Pancreas (tissue), 10 donors: ENCODE measurements at regions not wholly inside any gene's neighbourhood (a gene's known extent, or its start where the extent isn't known, plus 50 kb on each side); places are given as distances from the start of the nearest gene placed in this dataset.

ENCODE experiments used
- ATAC-seq, 4 donors: fragments of 200-7000 bp; cut with Tn5 transposase; one replicate each; pipeline versions ENCODE4 v1.8.0 to v1.9.1; 2020; ENCODE audit warnings: mild to moderate bottlenecking in 4 of 4, moderate library complexity in 4 of 4
- DNase-seq, 6 donors: peaks; one replicate each; pipeline ENCODE4 v3.0.0-alpha.2; 2020
- FAIRE-seq: peaks from 2 replicates; lab custom pipeline; 2012; peaks lifted over from hg19 to GRCh38; lab: Jason Lieb, UNC
- H3K27ac ChIP-seq, 4 donors: fragments of 200-600 bp; sonication (generic); 1 replicate in 3 of 4; 2 replicates in 1 of 4; pipeline versions ENCODE4 v1.5.0 to v1.8.0; 2020
- H3K27me3 ChIP-seq, 4 donors: fragments of 200-600 bp; one replicate each; pipeline ENCODE4 v1.8.0; 2021
- H3K36me3 ChIP-seq, 3 donors: fragments of 200-600 bp; sonication (generic) in 1 of 3; one replicate each; pipeline versions ENCODE4 v1.5.0 to v1.8.0; 2020 to 2021
- H3K4me1 ChIP-seq, 3 donors: fragments of 200-600 bp; one replicate each; pipeline ENCODE4 v1.8.0; 2021
- H3K4me3 ChIP-seq, 4 donors: fragments of 200-600 bp; sonication (generic) in 2 of 4; one replicate each; pipeline versions ENCODE4 v1.5.0 to v1.8.0; 2020 to 2021
- H3K9me3 ChIP-seq, 4 donors: fragments of 200-600 bp; one replicate each; pipeline ENCODE4 v1.8.0; 2021
- CTCF ChIP-seq, 4 donors: fragments of 200-600 bp; sonication (generic) in 3 of 4; IDR thresholded peaks; one replicate each; pipeline versions ENCODE4 v1.5.0 to v1.8.0; 2021; ENCODE audit warnings: antibody characterized with exemption in 4 of 4
- WGBS, 2 donors: extraction: QIAGEN DNeasy Blood & Tissue Kit; methylation state at CpG; one replicate each; pipeline ENCODE4 v1.1.7; 2013; 5-methylcytosine and 5-hydroxymethylcytosine counted together
- intact Hi-C, 3 donors: fragments of 100-400 bp; cut with DNase I; formaldehyde crosslinking; loops; one replicate each; pipeline versions ENCODE4 v1.11.1 to v1.14.2; 2022
- donor health status: healthy with polysubstance abuse.
- donor health status: DM: no; HTN: no; CAD: no; lungs with moderate emphysema.
- donor health status: DM: no; HTN: no; CAD: no.
- donor health status: control.
- donor health status: control.
- donor health status: Bipolar disorder and iron deficiency.
- donor health status: DM: yes; HTN: yes; CAD: no.
- donor health status: DM: no; HTN: no; CAD: no.
- donor health status: DM: no; HTN: no; CAD: no.
- donor health status: DM: yes; HTN: yes; CAD: no.

GRCh38 chr1:23613191-23614031 is 54.1 kb upstream of the ID3 start:
- FAIRE-seq (no peak), DNase-seq (no peak), ATAC-seq (no peak)
- Histone ChIP-seq H3K9me3 (no peaks in the 10 kb centered on the region), H3K36me3 (no peaks in the 10 kb centered on the region), H3K27me3 (no peaks in the 10 kb centered on the region), H3K4me3 (no peak overlapping the region), H3K27ac (no peak overlapping the region), H3K4me1 (no peaks in the 10 kb centered on the region)
- no peak for TF ChIP-seq CTCF (IDR thresholded peaks at IDR 0.05)
- intact Hi-C loops: no loop called here
- 73 to 79% methylated on average over 12 of the region's 12 CpGs for WGBS, 2 donors

GRCh38 chr1:23611601-23612327 is 52.5 kb upstream of the ID3 start:
- no peak overlapping the region for H3K27ac ChIP-seq
- H3K4me3 ChIP-seq: no peak overlapping the region
- ATAC-seq (peak in 3 of 4 donors; percentile 41 to 78 (median 48)), FAIRE-seq (no peak), DNase-seq (peak in 1 of 6 donors; percentile 26)
- intact Hi-C loops: no loop called here
- TF ChIP-seq CTCF (IDR thresholded peaks at IDR 0.05): no peak
- no peaks in the 10 kb centered on the region for H3K9me3 ChIP-seq
- no peaks in the 10 kb centered on the region for H3K36me3 ChIP-seq
- H3K4me1 ChIP-seq: no peaks in the 10 kb centered on the region
- 48 to 60% methylated on average over 4 of the region's 4 CpGs for WGBS, 2 donors
- no peaks in the 10 kb centered on the region for H3K27me3 ChIP-seq

- intact Hi-C loops: no loop called here
- TF ChIP-seq CTCF (IDR thresholded peaks at IDR 0.05): no peak
- DNase-seq (no peak), FAIRE-seq (no peak), ATAC-seq (no peak)
- Histone ChIP-seq H3K9me3 (no peaks in the 10 kb centered on the region), H3K27me3 (no peaks in the 10 kb centered on the region), H3K4me1 (no peaks in the 10 kb centered on the region), H3K36me3 (no peaks in the 10 kb centered on the region), H3K27ac (no peak overlapping the region), H3K4me3 (no peak overlapping the region)
- 63 to 89% methylated on average over 1 of the region's 1 CpG for WGBS, 2 donors
These were observed 51.4 kb upstream of the ID3 start for GRCh38 chr1:23610677-23611076.

- TF ChIP-seq CTCF (IDR thresholded peaks at IDR 0.05): no peak
- WGBS, 2 donors: 99% methylated on average over 5 of the region's 5 CpGs
- no peak overlapping the region for H3K27ac ChIP-seq
- no peaks in the 10 kb centered on the region for H3K4me1 ChIP-seq
- intact Hi-C loops: no loop called here
- ATAC-seq: no peak
- no peak for DNase-seq
- H3K4me3 ChIP-seq: no peak overlapping the region
- no peaks in the 10 kb centered on the region for H3K9me3 ChIP-seq
- H3K36me3 ChIP-seq: no peaks in the 10 kb centered on the region
- no peaks in the 10 kb centered on the region for H3K27me3 ChIP-seq
- FAIRE-seq: no peak
These were observed 50.7 kb upstream of the ID3 start for GRCh38 chr1:23609971-23610370.
